ENCODE measurements at regions not wholly inside any gene's neighbourhood (a gene's known extent, or its start where the extent isn't known, plus 50 kb on each side); places are given as distances from the start of the nearest gene placed in this dataset.

GRCh38 chr4:161121451-161121850, 1042.3 kb downstream of the FSTL5 start:
- intact Hi-C loops (cut with micrococcal nuclease; ENCODE audit: unreplicated experiment): no loop called here
- Mint-ChIP-seq H3K9me3 (ENCODE audit: low read depth, unreplicated experiment) (peaks cover 5% of the 10 kb centered on the region), H3K27me3 (ENCODE audit: unreplicated experiment) (no peaks in the 10 kb centered on the region), H3K36me3 (ENCODE audit: insufficient read depth, unreplicated experiment) (no peaks in the 10 kb centered on the region), H3K4me3 (ENCODE audit: low read depth, unreplicated experiment) (no peak overlapping the region), H3K4me1 (ENCODE audit: low read depth, unreplicated experiment) (no peaks in the 10 kb centered on the region), H3K27ac (ENCODE audit: unreplicated experiment) (no peak overlapping the region)
- no peak for DNase-seq
- CTCF ChIA-PET: no interaction called here
- TF ChIP-seq CTCF (IDR thresholded peaks at IDR 0.05; ENCODE audit: unreplicated experiment): no peak
- no TSS peak for BruUV-seq (replicated peaks)

- Mint-ChIP-seq H3K9me3 (ENCODE audit: low read depth, unreplicated experiment) (no peaks in the 10 kb centered on the region), H3K4me3 (ENCODE audit: low read depth, unreplicated experiment) (no peak overlapping the region), H3K4me1 (ENCODE audit: low read depth, unreplicated experiment) (no peaks in the 10 kb centered on the region), H3K27me3 (ENCODE audit: unreplicated experiment) (no peaks in the 10 kb centered on the region), H3K27ac (ENCODE audit: unreplicated experiment) (no peak overlapping the region), H3K36me3 (ENCODE audit: insufficient read depth, unreplicated experiment) (no peaks in the 10 kb centered on the region)
- no peak for DNase-seq
- no TSS peak for BruUV-seq (replicated peaks)
- intact Hi-C loops (cut with micrococcal nuclease; ENCODE audit: unreplicated experiment): no loop called here
- no peak for TF ChIP-seq CTCF (IDR thresholded peaks at IDR 0.05; ENCODE audit: unreplicated experiment)
- CTCF ChIA-PET: no interaction called here
Measured at GRCh38 chr4:161101881-161102280, 1061.9 kb downstream of the FSTL5 start.

- Mint-ChIP-seq H3K27ac (ENCODE audit: unreplicated experiment) (no peak overlapping the region), H3K36me3 (ENCODE audit: insufficient read depth, unreplicated experiment) (no peaks in the 10 kb centered on the region), H3K9me3 (ENCODE audit: low read depth, unreplicated experiment) (no peaks in the 10 kb centered on the region), H3K4me1 (ENCODE audit: low read depth, unreplicated experiment) (no peaks in the 10 kb centered on the region), H3K4me3 (ENCODE audit: low read depth, unreplicated experiment) (no peak overlapping the region), H3K27me3 (ENCODE audit: unreplicated experiment) (no peaks in the 10 kb centered on the region)
- CTCF ChIA-PET: interaction anchor here (0.7 kb wide), 1 partner anchor 34 kb away, joined by 3 read pairs; no protein-coding TSS in a partner anchor
- DNase-seq: no peak
- BruUV-seq (replicated peaks): no TSS peak
- intact Hi-C loops (cut with micrococcal nuclease; ENCODE audit: unreplicated experiment): no loop called here
- TF ChIP-seq CTCF (IDR thresholded peaks at IDR 0.05; ENCODE audit: unreplicated experiment): no peak
Measured at GRCh38 chr4:161097821-161098220, 1066.0 kb downstream of the FSTL5 start.

DNA sequence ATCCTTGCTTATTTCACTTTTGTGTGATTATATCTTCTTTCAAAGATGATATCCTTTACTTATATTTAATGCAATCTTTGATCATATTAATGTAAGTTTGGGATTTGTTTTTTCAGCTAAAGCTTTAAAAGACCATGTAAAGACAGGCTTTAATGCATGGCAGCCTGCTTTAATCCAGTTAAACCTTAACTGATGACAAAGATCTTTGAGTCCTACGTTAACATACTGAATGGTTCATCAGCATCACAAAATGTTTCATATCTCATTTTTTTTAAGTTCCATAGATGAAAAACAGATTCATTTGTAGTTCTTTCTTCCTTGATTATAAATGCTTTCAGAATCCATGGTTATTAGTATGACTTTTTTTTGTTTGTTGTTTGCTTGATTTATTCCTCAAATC, 1102.8 kb downstream of the FSTL5 start:
- H3K27me3 Mint-ChIP-seq (ENCODE audit: unreplicated experiment): no peaks in the 10 kb centered on the region
- intact Hi-C loops (cut with micrococcal nuclease; ENCODE audit: unreplicated experiment): no loop called here

More for the DNA sequence above, 1102.8 kb downstream of the FSTL5 start:
- Mint-ChIP-seq H3K9me3 (ENCODE audit: low read depth, unreplicated experiment) (no peaks in the 10 kb centered on the region), H3K27ac (ENCODE audit: unreplicated experiment) (no peak overlapping the region), H3K36me3 (ENCODE audit: insufficient read depth, unreplicated experiment) (no peaks in the 10 kb centered on the region), H3K4me3 (ENCODE audit: low read depth, unreplicated experiment) (no peak overlapping the region), H3K4me1 (ENCODE audit: low read depth, unreplicated experiment) (no peaks in the 10 kb centered on the region)
- CTCF ChIA-PET: no interaction called here
- TF ChIP-seq CTCF (IDR thresholded peaks at IDR 0.05; ENCODE audit: unreplicated experiment): no peak
- DNase-seq: no peak
- BruUV-seq (replicated peaks): no TSS peak

Data from Calu3 (cell line).